Fibroblast of mammary gland (primary cell): ENCODE measurements at regions not wholly inside any gene's neighbourhood (a gene's known extent, or its start where the extent isn't known, plus 50 kb on each side); places are given as distances from the start of the nearest gene placed in this dataset.

ENCODE experiments used
- DNase-seq: peaks from one replicate; pipeline ENCODE4 v3.0.0-alpha.2; 2010; ENCODE audit warnings: low read depth
- H3K4me3 ChIP-seq: 2 replicates; pipeline ENCODE4 v1.5.1; 2011; ENCODE audit warnings: low read depth, mild to moderate bottlenecking, low read length, moderate library complexity; ENCODE audit not compliant: control insufficient read depth
- CTCF ChIP-seq: conservative IDR thresholded peaks from 2 replicates; pipeline ENCODE4 v1.5.1; 2011; ENCODE audit warnings: low read depth, low read length, inconsistent platforms; ENCODE audit not compliant: control insufficient read depth, insufficient read depth

GRCh38 chr11:92447586-92447985 is 223.0 kb downstream of the FAT3 start:
- no peak overlapping the region for H3K4me3 ChIP-seq
- TF ChIP-seq CTCF = no peak
- no peak for DNase-seq

DNA sequence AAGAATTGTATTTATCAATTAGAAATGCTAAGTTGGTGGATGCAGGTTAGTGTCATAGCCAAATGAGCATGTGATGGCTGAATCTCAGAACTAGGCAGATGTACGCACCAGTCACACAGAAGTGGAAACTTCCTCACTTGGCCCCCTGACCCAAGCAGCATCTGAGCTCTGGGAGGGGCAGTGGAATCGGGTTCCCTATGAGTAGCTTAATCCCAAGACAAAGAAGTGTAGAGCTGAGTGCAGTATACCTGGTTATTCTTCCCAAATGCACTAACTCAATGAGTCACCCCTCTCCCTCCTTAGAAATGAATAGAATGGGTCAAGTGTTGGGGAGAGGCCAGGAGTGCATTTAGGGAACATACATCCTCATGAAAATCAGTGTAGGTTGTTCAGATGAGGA is 224.6 kb downstream of the FAT3 start:
- TF ChIP-seq CTCF = no peak

GRCh38 chr11:92449780-92450179 is 225.2 kb downstream of the FAT3 start:
- H3K4me3 ChIP-seq = no peak overlapping the region
- TF ChIP-seq CTCF = no peak
- no peak for DNase-seq

More for the DNA sequence above, 224.6 kb downstream of the FAT3 start:
- no peak overlapping the region for H3K4me3 ChIP-seq
- DNase-seq = no peak

- DNase-seq = no peak
- H3K4me3 ChIP-seq = no peak overlapping the region
- TF ChIP-seq CTCF = no peak
Measured at GRCh38 chr11:92451063-92451462, 226.4 kb downstream of the FAT3 start.

DNA sequence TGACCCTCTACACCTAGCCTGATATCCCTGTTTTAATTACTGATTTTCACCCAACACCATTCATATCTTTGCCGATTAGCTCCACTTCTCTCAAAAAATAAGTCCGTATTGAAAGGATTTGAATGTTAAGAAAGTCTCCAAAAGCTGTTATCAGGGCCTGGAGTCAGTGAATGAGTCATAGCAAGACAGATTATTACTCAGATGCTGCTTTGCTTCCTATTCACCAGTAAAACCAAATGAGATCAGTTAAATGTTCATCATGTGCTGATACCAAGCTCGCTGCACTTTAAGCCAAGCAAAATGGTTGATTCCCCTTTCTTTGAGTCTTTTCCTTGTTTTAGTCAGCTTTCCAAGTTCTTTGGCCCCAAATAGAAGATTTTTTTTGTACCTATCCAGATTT is 228.4 kb downstream of the FAT3 start:
- TF ChIP-seq CTCF = no peak
- no peak overlapping the region for H3K4me3 ChIP-seq
- peak; percentile 69 for DNase-seq

DNA sequence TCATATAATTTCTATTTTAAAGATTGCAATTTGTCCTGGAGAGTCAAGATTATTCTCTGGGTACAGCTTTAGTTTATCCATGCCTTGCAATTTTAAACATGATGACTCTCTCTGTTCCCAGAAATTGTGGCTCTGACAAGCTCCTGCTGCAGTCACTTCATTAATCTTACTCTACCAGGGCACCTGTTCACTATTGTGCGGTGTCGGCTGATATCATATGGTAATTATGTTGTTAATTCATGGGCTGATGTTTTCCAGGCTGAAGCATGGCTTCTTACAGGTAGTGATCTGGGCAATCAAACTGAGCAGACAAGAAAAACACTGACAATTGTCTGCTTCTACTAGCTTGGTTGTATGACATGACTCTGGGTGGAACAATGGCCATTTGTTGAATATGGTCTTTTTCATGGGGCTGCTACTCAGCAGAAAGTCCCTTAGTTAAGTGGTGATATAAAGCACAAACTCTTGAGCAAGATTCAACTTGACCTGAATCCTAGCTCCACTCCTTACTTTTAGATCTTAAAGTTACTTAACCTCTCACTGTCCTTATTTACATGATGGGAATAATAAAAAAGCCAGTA is 230.7 kb downstream of the FAT3 start:
- DNase-seq = no peak
- no peak overlapping the region for H3K4me3 ChIP-seq
- no peak for TF ChIP-seq CTCF

GRCh38 chr11:92457250-92457649 is 232.6 kb downstream of the FAT3 start:
- no peak overlapping the region for H3K4me3 ChIP-seq
- peak; percentile 34 for DNase-seq
- TF ChIP-seq CTCF = no peak
